Common myeloid progenitor, CD34-positive (primary cell): ENCODE measurements at regions not wholly inside any gene's neighbourhood (a gene's known extent, or its start where the extent isn't known, plus 50 kb on each side); places are given as distances from the start of the nearest gene placed in this dataset.

ENCODE experiments used
- CTCF ChIA-PET: fragments of 350-600 bp; sonication (Branson Sonifier 250); formaldehyde crosslinking; loops from one replicate; lab custom pipeline; 2021; ENCODE audit warnings: antibody characterized with exemption; lab: Charles Lee
- POLR2A ChIA-PET: fragments of 350-600 bp; sonication (Branson Sonifier 250); formaldehyde crosslinking; loops from one replicate; lab custom pipeline; 2021; ENCODE audit warnings: antibody characterized with exemption; lab: Charles Lee
- DNase-seq, 3 donors: peaks; one replicate each; pipeline versions ENCODE4 v3.0.0 to v3.0.0-alpha.2; 2013
- H3K27ac ChIP-seq, 2 experiments: 1 replicate in 1 of 2; 2 replicates in 1 of 2; pipeline ENCODE4 v1.7.0; 2013; ENCODE audit warnings: inconsistent platforms in 2 of 2, low read length in 2 of 2, mild to moderate bottlenecking in 2 of 2, low read depth in 1 of 2, moderate library complexity in 1 of 2; ENCODE audit not compliant: severe bottlenecking in 2 of 2, insufficient read depth in 1 of 2, poor library complexity in 1 of 2
- H3K27me3 ChIP-seq, 5 experiments: replicated peaks in 2 of 5; 1 replicate in 3 of 5; 2 replicates in 2 of 5; pipeline versions ENCODE4 v1.6.1 to v1.7.0; 2013; ENCODE audit warnings: low read length in 4 of 5, mild to moderate bottlenecking in 2 of 5, moderate library complexity in 2 of 5, inconsistent platforms in 1 of 5; ENCODE audit not compliant: insufficient read depth in 5 of 5, control insufficient read depth in 4 of 5
- H3K36me3 ChIP-seq, 4 experiments: 1 replicate in 2 of 4; 2 replicates in 2 of 4; pipeline versions ENCODE4 v1.6.1 to v1.7.0; 2013; ENCODE audit warnings: low read length in 3 of 4, control low read depth in 1 of 4, mild to moderate bottlenecking in 1 of 4; ENCODE audit not compliant: control insufficient read depth in 4 of 4, insufficient read depth in 4 of 4
- H3K4me1 ChIP-seq, 4 experiments: 1 replicate in 3 of 4; 2 replicates in 1 of 4; pipeline versions ENCODE4 v1.6.1 to v1.7.1; 2013; ENCODE audit warnings: low read length in 3 of 4, mild to moderate bottlenecking in 3 of 4, control low read depth in 1 of 4, inconsistent platforms in 1 of 4, moderate library complexity in 1 of 4; ENCODE audit not compliant: control insufficient read depth in 4 of 4, insufficient read depth in 4 of 4; ENCODE audit errors: control extremely low read depth in 1 of 4
- H3K4me3 ChIP-seq, 7 experiments: 1 replicate in 4 of 7; 2 replicates in 3 of 7; pipeline versions ENCODE4 v1.5.1 to v1.7.0; 2013; ENCODE audit warnings: mild to moderate bottlenecking in 7 of 7, low read length in 6 of 7, moderate library complexity in 6 of 7, inconsistent platforms in 2 of 7, low read depth in 2 of 7, control low read depth in 1 of 7; ENCODE audit not compliant: insufficient read depth in 4 of 7, control insufficient read depth in 1 of 7; ENCODE audit errors: extremely low read depth in 1 of 7
- H3K9me3 ChIP-seq, 5 experiments: 1 replicate in 4 of 5; 2 replicates in 1 of 5; pipeline versions ENCODE4 v1.6.1 to v1.7.1; 2013; ENCODE audit warnings: low read length in 4 of 5, mild to moderate bottlenecking in 2 of 5, inconsistent platforms in 1 of 5, low read depth in 1 of 5, moderate library complexity in 1 of 5; ENCODE audit not compliant: control insufficient read depth in 4 of 5, insufficient read depth in 2 of 5; ENCODE audit errors: control extremely low read depth in 1 of 5
- WGBS: methylation state at CpG from one replicate; pipeline ENCODE4 v1.1.5; 2013; ENCODE audit not compliant: insufficient coverage; 5-methylcytosine and 5-hydroxymethylcytosine counted together

DNA sequence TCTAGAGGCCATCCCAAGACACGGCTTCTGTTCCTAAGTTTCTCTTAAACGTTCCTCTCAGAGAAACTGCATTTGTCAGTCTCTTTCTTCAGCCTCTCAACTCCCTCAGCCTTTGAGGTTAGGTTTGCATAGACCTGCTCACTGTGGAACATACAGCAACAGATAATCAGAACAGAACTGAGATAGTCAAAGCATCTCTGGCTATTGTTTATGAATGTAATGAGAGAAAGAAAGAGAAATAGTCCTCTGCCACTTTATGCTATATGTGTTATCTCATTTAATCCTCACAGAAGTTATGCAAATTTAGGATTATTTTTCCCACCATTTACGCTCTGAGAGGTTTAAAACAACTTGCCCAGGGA is 190.6 kb downstream of the PHLDA1 start:
- no peaks in the 10 kb centered on the region for H3K4me1 ChIP-seq
- H3K4me3 ChIP-seq = no peak overlapping the region
- peaks cover 0 to 2% (median 0%) of the 10 kb centered on the region in 5 experiments for H3K9me3 ChIP-seq
- no peaks in the 10 kb centered on the region for H3K36me3 ChIP-seq
- no peak for DNase-seq
- no peak overlapping the region for H3K27ac ChIP-seq
- ChIA-PET POLR2A (no interaction called here), CTCF (no interaction called here)
- WGBS = 84% methylated on average over 3 of the region's 3 CpGs
- H3K27me3 ChIP-seq = peaks cover 0 to 3% (median 0%) of the 10 kb centered on the region in 5 experiments

- ChIA-PET POLR2A (no interaction called here), CTCF (no interaction called here)
- H3K4me3 ChIP-seq = no peak overlapping the region
- peaks cover 0 to 2% (median 0%) of the 10 kb centered on the region in 5 experiments for H3K9me3 ChIP-seq
- no CpG with 5 or more reads among the region's 3 CpGs for WGBS
- H3K27me3 ChIP-seq = peaks cover 0 to 4% (median 0%) of the 10 kb centered on the region in 5 experiments
- H3K36me3 ChIP-seq = no peaks in the 10 kb centered on the region
- H3K27ac ChIP-seq = no peak overlapping the region
- no peak for DNase-seq
- no peaks in the 10 kb centered on the region for H3K4me1 ChIP-seq
Measured at GRCh38 chr12:75838309-75838708, 193.3 kb downstream of the PHLDA1 start.

DNA sequence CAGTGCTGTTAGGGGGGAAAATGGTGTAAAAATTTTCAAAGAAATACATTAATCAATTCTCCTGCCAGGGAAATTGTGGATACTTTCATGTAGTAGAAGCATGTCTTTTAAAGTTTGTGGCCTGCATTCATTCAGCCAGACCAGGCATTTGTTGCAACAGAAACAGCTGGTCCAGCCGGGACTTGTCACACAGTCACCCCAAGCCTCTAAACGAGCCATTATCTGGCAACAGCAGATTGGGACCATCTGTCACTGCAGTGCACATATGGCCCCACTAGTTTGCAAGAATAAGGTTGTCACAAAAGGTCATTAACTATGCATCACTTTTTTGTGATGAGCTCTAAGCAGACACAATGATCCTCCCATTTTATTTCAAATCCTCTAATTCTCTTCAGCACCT is 193.9 kb downstream of the PHLDA1 start:
- Histone ChIP-seq H3K4me1 (no peaks in the 10 kb centered on the region), H3K27me3 (peaks cover 0 to 4% (median 0%) of the 10 kb centered on the region in 5 experiments), H3K36me3 (no peaks in the 10 kb centered on the region), H3K27ac (no peak overlapping the region), H3K4me3 (no peak overlapping the region), H3K9me3 (peaks cover 0 to 2% (median 0%) of the 10 kb centered on the region in 5 experiments)
- DNase-seq = peak in 1 of 3 donors; percentile 3
- ChIA-PET POLR2A (no interaction called here), CTCF (no interaction called here)
- 90% methylated on average over 2 of the region's 2 CpGs for WGBS

DNA sequence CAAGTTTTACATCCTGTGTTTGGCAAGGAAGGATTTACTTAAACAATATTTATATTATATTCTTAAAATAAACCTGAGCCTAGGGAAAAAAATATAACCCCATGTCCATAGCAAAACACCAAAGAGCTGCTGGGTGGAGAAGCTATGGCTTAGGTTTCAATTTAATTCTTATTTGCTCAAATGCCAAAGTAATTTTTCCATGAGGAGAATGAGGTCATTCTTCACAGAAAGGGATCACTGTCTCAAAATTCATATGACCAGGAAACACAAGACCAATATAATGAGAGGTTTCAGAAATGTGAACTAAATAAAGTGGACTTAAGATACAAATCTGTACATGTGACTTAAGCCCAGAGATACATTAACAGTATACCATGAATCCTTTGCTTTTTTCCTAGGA is 195.0 kb downstream of the PHLDA1 start:
- CTCF ChIA-PET = no interaction called here
- no peaks in the 10 kb centered on the region for H3K4me1 ChIP-seq
- POLR2A ChIA-PET = no interaction called here
- peaks cover 0 to 2% (median 0%) of the 10 kb centered on the region in 5 experiments for H3K9me3 ChIP-seq
- H3K4me3 ChIP-seq = no peak overlapping the region
- DNase-seq = no peak
- peaks cover 0 to 4% (median 0%) of the 10 kb centered on the region in 5 experiments for H3K27me3 ChIP-seq
- no peak overlapping the region for H3K27ac ChIP-seq
- H3K36me3 ChIP-seq = no peaks in the 10 kb centered on the region

DNA sequence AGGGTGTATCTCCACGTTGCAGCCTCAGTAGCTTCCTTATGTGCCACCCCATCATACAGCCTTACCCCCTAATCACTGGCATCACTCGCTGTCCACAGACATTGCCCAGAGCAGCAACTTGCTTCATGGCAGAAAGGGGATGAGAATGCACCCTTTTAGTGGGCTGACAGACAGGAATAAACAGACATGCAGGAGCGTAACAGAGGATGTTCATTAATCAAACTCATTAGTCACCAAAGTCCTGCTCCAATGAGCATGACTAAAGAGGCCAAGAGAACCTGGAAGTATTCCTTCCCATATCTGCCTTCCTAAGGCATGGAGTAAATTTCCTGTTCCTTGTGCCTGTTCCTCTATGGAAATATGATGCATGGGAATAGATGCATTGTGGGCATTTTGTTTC is 197.0 kb downstream of the PHLDA1 start:
- Histone ChIP-seq H3K4me3 (no peak overlapping the region), H3K36me3 (no peaks in the 10 kb centered on the region), H3K27ac (no peak overlapping the region), H3K4me1 (no peaks in the 10 kb centered on the region), H3K9me3 (peaks cover 0 to 2% (median 0%) of the 10 kb centered on the region in 5 experiments), H3K27me3 (peaks cover 0 to 4% (median 0%) of the 10 kb centered on the region in 5 experiments)
- DNase-seq = no peak
- ChIA-PET CTCF (no interaction called here), POLR2A (no interaction called here)
- 89% methylated on average over 3 of the region's 3 CpGs for WGBS

GRCh38 chr12:75833268-75833667 is 198.3 kb downstream of the PHLDA1 start:
- ChIA-PET CTCF (no interaction called here), POLR2A (no interaction called here)
- H3K4me3 ChIP-seq = no peak overlapping the region
- H3K4me1 ChIP-seq = no peaks in the 10 kb centered on the region
- no peak for DNase-seq
- H3K27me3 ChIP-seq = peaks cover 0 to 4% (median 0%) of the 10 kb centered on the region in 5 experiments
- no peak overlapping the region for H3K27ac ChIP-seq
- no peaks in the 10 kb centered on the region for H3K9me3 ChIP-seq
- H3K36me3 ChIP-seq = no peaks in the 10 kb centered on the region
- WGBS = no CpG with 5 or more reads among the region's 3 CpGs

DNA sequence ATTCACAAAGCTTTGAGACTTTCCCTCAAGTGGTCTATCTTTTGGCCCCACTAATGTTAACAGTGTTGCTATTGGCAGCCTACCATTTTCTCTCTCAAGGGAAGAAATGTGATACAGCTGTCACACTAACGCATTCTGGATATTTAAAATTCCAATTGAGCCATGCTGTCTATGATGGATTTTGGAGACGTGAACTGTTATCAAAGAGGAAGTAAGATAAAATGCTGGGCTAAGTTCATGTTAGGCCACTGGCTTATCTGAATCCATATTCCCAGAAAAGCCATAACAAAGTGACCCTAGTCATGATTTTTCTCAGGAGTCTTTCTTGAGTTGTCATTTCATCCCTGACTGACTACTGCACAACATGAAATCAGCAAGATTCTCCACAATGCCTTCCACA is 200.2 kb downstream of the PHLDA1 start:
- no peak overlapping the region for H3K4me3 ChIP-seq
- ChIA-PET CTCF (no interaction called here), POLR2A (no interaction called here)
- peaks cover 0 to 8% (median 4%) of the 10 kb centered on the region in 5 experiments for H3K27me3 ChIP-seq
- H3K27ac ChIP-seq = no peak overlapping the region
- DNase-seq = no peak
- WGBS = 72% methylated on average over 2 of the region's 2 CpGs
- no peaks in the 10 kb centered on the region for H3K36me3 ChIP-seq
- H3K9me3 ChIP-seq = no peaks in the 10 kb centered on the region
- no peaks in the 10 kb centered on the region for H3K4me1 ChIP-seq
